HuH-7.5 (cell line): ENCODE measurements at regions not wholly inside any gene's neighbourhood (a gene's known extent, or its start where the extent isn't known, plus 50 kb on each side); places are given as distances from the start of the nearest gene placed in this dataset.
"Not testable (repeated sequence)": the region's sequence is repeated elsewhere in the genome, so short reads cannot be mapped to it uniquely, and the experiment has no call there.

ENCODE experiments used
- DNase-seq: peaks from one replicate; pipeline ENCODE4 v3.0.0; 2011; ENCODE audit warnings: low spot score

DNA sequence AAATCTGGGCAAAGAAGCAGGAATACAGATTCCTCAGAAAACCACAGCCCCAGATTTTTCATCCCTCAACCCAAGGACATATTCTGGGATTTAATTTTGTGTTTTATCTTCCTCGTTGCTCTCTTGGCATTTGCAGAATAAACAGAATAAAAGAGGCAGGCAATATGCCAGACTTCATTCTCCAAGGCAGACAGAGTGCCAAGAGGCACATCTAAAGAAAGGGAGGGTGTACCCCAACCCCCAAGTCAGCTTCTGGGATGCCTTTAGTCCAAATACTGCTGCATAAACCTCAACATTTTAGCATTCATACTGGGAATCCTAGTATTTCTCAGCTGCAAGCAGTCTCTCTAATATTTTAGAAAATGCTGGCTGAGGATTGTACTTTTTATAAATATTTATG lies 629.2 kb downstream of the KLHL13 start:
- no peak for DNase-seq

DNA sequence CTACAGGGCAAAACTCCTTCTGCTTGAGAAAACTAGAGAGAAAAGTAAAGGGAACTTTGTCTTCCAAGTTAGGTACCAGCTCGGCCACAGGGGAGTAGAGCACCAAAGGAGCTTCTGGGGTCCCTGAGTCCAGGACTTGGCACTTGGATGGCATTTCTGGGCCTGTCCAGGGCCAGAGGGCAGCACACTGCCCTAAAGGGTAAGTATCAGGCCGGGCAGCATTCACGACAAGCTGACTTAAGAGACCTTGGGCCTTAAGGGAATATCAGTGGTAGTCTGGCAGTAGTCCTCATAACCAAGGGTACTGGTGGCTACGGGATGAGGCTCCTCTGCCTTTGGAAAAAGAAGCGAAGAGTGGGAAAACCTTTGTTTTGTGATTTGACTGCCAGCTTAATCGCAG lies 632.7 kb downstream of the KLHL13 start:
- DNase-seq, result no peak

DNA sequence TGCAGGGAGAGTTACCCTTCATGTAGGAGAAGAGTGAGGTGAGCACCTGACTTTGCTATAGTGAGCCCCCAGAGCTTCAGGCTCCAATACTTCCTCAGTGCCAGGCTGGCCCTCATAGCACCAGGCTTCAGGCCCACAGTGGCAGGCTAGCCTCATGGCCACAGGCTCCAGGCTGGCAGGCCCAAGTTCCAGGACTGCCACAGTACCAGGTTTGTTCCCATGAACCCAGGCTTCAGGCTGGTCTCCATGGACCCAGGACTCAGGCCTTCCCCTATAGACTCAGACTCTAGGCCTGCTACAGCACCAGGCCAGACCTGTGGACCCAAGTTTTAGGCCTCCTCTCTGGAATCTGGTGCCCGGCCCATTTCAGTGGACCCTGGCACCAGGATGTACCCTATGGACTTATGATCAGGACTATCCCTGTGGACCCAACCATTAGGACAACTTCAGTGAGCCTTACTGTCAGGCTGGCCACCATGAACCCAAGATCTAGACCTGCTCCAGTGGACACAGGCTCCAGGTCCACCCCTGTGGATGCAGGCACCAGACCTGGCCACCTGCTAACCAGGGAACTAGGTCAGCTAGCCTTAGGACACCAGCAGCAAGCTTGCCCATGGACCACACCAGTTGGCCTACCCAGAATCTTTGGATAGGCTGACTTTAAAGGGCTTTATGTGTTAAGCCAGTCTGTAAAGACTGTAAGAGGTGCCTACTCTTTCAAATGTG lies 658.2 kb downstream of the KLHL13 start:
- DNase-seq, result no peak

DNA sequence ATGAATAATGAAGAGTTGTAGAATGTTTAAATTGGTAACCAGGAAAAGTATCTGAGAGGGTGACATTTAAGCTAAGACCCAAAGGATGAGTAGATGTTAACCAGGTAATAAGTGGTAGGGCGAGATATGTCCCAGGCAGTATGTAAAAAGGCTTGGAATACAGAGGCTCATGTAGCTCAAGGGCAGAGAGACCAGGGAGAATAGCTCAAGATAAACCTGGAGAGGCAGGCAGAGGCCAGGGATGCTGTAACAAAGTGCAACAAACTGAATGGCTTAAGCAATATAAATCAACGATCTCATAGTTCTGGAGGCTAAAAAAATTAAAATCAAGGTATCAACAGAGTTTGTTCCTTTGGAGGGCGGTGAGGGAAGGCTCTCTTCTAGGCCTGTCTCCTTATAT lies 660.8 kb downstream of the KLHL13 start:
- DNase-seq, result no peak

DNA sequence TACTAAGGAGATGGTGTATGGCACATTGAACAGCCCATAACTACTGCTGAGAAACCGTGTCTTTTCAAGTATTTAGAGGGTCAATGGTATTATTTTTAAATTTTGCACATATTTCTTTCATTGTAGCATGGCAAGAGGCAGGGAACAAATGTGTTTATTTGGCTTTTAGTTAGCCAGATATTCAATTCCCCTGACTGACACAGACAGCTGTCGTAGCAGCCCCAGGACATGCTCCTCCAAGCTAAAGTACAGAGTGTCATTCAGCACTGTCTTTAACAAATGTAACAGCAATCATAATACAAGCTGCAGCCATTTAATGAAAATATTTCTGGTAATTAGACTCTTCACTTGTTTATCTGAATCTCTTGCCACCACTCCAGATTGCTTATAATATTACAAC lies 687.1 kb downstream of the KLHL13 start:
- DNase-seq, result no peak

DNA sequence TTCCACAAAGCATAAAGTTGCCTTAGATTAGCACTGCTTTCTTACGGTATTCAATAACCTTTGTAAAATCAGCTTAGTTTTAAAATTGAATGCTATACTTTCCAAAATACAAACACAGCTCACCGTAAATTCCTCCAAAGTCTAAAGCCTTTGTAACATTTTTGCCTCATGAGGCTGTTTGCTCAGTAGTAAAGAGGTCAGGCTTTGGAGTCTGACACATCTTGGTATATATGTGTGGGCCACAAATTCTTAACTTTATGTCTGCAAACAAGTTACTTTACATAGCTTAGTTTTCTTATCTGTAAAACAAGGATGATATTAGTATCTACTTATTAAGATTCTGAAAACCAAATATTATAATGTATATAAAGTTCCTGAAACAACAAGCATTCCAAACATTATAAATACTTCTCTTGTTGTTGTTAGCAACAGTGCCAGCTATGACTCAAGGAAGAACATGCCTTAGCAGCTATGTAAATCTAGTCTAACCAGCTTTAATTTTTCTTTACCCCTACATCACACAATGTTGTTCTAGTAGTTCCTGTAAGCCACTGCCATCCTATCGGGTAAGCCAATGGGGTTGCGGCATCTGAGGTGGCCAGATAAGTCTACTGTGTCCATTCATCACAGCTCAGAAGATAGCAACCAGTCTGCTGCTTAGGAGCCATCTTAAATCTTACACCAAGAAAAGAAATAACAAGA lies 709.0 kb downstream of the KLHL13 start:
- DNase-seq, result no peak

DNA sequence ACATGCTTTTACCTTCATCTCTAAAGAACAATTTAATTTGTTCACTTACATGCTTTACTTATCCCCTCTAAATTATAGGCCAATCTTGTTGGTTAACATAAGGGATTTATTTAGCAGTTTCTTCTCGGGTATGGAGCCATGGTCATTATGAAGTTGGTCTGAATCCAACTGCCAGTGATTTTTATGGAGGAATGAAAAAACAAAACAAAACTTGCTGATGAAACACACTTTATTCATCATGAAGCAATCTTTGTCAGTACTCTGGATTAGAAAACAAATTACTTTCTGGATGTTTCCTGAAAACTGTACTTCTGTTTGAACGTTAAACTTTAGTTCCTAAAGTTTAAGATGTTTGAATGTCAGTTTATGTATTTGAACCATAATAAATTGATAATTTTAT lies 715.8 kb downstream of the KLHL13 start:
- DNase-seq, result no peak

DNA sequence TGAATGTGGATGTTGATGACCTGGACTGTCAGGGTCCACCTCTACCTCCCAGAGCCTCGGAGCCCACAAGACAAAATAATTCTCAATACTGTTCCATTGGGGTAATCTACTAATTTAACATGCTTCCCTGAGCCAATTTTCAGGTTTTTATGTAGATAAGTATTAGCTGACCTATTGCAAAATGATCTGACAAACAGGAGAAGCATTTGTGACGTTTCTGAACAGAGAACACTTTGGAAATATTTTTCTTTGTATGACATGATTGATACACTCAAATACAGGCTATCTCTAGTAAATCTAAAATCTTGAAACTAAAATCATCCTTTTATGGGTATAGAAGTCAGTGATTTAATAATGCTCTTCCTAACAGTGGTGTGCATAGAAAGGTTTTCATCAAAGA lies 716.6 kb downstream of the KLHL13 start:
- no peak for DNase-seq

DNA sequence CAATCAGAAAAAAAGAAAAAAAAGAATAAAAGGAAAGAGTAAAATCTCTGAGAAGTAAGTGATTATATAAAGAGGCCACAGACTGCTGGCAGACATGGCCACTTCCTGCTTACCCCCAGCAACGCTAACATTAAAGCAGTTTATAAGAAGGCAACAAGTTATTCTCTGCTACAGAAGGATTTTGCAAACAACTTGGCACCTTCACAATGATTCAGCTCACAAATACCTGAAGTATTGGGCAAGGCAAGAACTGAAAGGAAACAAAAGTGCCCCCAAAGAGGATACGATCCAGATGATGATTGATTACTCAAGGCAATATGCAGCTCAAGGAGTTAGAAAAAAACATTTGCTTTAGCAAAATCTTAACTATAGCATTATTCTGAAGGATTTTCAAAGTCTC lies 718.8 kb downstream of the KLHL13 start:
- no peak for DNase-seq

DNA sequence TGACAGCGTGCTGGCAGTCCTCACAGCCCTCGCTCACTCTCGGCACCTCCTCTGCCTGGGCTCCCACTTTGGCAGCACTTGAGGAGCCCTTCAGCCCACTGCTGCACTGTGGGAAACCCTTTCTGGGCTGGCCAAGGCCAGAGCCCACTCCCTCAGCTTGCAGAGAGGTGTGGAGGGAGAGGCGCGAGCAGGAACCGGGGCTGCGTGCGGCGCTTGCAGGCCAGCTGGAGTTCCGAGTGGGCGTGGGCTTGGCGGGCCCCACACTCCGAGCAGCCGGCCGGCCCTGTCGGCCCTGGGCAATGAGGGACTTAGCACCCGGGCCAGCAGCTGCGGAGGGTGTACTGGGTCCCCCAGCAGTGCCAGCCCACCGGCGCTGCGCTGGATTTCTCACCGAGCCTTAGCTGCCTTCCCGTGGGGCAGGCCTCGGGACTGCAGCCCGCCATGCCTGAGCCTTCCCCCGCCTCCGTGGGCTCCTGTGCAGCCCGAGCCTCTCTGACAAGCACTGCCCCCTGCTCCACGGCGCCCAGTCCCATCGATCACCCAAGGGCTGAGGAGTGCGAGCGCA lies 722.0 kb downstream of the KLHL13 start:
- DNase-seq, result not testable (repeated sequence)

DNA sequence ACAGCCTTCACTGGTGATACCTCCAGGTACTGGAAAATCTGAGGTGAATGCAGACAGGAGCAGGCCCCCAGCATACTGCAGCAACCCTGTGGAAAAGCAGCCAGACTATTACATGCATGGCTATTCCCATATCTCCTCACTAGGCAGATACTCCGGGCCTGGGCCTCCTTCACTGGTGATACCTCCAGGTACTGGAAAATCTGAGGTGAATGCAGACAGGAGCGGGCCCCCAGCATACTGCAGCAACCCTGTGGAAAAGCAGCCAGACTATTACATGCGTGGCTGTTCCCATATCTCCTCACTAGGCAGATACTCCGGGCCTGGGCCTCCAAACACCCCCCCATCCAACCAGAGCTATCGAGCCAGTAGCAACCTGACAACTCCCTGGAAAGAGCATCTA lies 724.2 kb downstream of the KLHL13 start:
- not testable (repeated sequence) for DNase-seq

DNA sequence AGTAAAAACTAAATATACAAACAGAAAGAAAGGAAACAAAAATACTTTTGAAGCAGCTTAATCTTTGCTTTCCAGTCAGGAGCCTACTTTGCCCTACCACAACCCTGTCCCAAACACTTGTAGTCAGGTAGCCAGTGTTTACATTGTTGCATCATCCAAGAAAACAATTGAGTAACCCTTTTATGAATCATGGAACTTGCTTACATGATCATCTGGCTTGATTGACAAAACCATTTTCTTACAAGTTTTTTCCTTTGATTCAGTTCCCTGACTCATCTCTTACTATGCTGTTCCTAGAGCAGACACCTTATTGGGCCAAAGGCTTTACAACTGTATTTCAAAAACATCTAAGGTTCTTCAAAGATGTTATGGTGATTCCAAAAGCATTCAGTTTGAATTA lies 740.1 kb downstream of the KLHL13 start:
- DNase-seq, result peak; percentile 7

DNA sequence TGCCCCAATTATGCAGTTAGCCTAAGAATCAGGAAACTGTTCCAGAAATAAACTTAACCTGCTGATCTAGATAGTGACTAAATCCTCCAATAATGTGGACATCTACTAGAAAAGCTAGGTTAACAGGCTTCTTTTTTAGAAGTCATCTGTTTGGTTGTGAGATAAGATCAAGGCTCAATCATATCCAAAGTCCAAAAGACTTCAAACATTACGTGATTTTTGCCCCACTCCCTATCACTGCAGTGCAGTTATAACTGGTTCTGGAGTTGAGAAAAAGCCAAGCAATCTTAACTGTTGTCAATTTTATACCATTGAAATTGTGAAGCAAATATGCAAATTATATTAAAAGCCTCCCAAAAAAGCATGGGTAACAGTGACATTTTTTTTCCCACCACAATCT lies 781.4 kb downstream of the KLHL13 start:
- no peak for DNase-seq

DNA sequence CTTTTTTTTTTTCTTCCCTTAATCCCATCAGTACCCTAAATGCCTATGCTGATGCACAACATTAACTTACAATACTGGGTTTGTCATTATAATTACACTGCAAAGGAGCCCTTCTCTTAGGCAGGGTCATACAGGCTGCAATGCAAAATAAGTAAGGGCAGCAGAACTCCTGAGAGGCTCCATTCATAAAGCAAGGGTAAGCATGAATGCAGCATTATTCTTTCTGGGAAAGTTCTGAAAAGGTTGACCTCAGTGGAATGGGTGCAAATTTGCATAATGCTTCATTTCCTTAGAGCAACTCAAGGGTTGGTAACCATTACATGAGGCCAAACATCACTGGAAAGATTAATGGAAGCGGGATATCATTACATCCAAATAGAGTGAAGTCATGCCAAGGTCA lies 789.2 kb downstream of the KLHL13 start:
- no peak for DNase-seq

DNA sequence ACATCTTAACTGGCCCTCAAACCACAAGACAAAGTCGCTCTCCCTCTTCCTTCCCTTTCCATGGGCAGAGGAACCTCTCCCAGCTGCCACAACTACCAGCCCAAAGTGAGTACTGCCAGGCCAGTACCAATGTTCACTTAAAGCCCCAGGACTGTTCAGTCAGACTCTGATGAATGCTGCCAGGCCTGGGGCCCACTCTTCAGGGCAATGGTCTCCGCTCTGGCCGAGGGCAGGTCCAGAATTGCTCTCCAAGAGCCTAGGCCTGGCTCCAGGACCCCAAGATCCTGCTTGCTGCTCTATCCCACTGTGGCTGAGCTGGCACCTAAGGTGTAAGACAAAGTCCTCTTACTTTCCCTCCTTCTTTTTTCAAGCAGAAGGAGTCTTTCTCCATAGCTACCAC lies 790.9 kb downstream of the KLHL13 start:
- no peak for DNase-seq

DNA sequence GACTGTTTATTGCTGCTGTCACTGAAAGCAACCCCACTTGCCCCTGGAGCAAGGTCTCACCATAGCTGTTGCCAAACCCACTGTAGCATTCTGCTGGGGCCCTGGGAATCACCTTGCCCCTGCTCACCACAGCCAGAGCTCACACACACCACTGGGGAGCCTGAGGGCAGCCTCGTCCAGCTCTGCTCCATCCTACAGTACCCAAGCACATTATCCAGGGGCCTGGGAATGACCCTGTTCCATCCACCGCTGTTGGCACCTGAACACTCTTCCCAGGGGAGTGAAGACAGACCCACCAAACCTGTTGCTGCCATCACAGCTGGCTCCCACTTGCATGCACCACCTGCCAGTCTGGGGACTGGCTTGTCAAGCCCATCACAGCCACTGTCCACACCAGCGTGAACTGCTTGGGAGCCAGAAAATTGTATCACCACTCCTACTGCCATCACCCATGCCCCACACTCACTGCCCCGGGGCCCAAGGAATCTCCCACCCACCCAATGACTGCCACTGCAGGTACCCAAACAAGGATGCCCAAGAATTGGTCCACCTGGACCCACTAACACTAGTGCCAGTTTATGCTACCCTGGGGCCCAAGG lies 811.3 kb downstream of the KLHL13 start:
- no peak for DNase-seq

DNA sequence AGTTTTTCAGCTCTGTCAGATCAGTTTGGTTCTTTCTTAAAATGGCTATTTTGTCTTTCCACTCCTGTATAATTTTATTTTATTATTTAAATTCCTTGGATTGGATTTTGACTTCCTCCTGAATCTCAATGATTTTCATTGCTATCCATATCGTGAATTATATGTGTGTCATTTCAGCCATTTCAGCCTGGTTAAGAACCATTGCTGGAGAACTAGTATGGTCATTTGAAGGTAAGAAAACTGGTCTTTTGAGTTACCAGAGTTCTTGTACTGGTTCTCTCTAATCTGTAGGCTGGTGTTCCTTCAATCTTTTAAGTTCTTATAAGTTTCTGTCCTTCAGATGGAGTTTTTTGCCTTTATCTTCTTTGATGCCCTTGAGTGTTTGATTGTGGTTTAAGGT lies 815.5 kb downstream of the KLHL13 start:
- DNase-seq, result no peak

DNA sequence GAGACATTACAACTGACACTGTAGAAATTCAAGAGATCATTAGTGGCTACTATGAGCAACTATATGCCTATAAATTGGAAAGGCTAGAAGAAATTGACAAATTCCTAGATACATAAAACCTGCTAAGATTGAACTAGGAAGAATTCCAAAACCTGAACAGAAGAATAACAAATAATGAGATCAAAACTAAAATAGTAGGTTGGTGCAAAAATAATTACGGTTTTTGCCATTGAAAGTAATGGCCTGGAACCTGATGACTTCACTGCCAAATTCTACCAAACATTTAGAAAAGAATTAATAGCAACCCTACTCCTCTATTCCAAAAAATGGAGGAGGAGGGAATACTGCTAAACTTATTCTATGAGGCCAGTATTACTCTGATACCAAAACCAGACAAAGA lies 824.9 kb downstream of the KLHL13 start:
- DNase-seq, result no peak

DNA sequence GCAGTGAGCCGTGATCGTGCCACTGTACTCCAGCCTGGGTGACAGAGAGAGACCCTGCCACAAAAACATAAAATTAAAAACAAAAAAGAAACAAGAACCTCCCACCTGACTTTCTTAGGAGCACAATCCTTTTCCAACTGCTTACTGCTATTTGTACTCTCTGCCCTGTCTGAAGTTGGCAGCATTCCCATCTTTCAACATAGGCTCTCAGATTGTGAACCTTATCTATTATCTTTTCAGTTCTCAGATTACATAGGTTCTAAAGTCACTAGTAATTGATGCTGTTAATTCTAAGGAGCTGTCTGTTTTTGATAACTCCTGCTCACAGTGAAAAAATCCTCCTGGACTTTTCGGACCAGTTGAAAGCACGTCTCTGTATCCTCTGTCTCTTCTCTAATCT lies 812.2 kb upstream of the CT83 start:
- no peak for DNase-seq
